Hindlimb muscle (tissue), 1 donor: ENCODE measurements at regions not wholly inside any gene's neighbourhood (a gene's known extent, or its start where the extent isn't known, plus 50 kb on each side); places are given as distances from the start of the nearest gene placed in this dataset.
"Not testable (repeated sequence)": the region's sequence is repeated elsewhere in the genome, so short reads cannot be mapped to it uniquely, and the experiment has no call there.

ENCODE experiments used
- DNase-seq: peaks from one replicate; pipeline ENCODE4 v3.0.0-alpha.2; 2013

GRCh38 chr9:88875400-88876120 is 115.7 kb upstream of the S1PR3 start:
- DNase-seq, result no peak

- no peak for DNase-seq
Observed at GRCh38 chr9:88880199-88880598, 111.1 kb upstream of the S1PR3 start.

GRCh38 chr9:88884291-88884690 is 107.0 kb upstream of the S1PR3 start:
- not testable (repeated sequence) for DNase-seq

DNA sequence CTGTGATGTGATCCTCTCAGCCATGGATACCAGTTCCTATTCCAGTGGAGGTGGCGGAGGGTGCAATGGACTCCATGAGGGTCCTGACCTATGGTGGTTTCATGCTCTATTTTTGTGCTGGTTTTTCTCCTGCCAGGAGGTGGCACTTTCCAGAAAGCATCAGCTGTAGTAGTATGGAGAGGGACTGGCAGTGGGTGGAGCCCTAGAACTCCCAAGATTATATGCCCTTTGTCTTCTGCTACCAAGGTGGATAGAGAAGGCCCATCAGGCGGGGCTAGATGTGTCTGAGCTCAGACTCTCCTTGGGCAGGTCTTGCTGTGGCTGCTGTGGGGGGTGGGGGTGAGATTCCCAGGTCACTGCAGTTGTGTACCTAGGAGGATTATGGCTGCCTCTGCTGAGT is 104.5 kb upstream of the S1PR3 start:
- DNase-seq, result not testable (repeated sequence)

GRCh38 chr9:88889386-88889785 is 101.9 kb upstream of the S1PR3 start:
- DNase-seq, result no peak

- DNase-seq, result no peak
Observed at GRCh38 chr9:88890546-88890945, 100.7 kb upstream of the S1PR3 start.

DNA sequence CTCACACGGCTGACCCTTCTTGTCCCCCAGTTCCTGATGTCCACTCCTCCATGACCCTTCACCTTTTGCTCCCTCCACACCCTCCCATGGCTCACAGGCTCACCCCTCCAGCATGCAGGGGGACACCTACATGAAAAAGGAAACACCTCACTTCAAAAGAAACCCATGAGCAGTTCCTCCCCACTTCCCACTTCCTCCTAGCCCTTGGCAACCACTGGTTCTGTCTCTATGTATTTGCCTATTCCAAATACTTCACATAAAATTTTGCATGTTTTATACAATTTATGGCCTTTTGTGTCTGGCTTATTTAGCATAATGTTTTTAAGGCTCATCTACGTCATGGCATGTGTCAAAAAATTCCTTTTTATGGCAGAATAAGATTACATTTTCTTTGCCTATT is 100.2 kb upstream of the S1PR3 start:
- DNase-seq, result no peak

- DNase-seq, result no peak
Observed at GRCh38 chr9:88892724-88893123, 98.5 kb upstream of the S1PR3 start.

DNA sequence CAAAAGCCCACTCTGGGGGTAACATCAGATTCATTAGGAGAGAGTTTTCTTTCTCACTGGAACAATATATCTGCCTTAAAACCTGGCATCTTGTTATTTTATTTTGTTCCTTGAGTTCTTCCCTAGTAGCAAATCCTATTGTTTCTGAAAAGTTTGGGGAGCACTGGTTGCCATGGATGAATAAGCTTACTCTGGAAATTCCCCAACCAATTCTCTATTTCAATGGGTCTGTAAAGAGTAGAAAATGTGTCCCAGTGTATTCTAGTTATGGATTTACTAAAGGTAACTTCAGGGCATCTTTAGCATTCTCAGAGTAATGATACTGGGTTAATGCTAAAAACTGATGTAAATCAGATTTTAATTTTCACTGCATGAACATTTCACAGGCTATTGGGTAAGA is 94.2 kb upstream of the S1PR3 start:
- no peak for DNase-seq

- no peak for DNase-seq
Observed at GRCh38 chr9:88898039-88898720, 93.1 kb upstream of the S1PR3 start.

DNA sequence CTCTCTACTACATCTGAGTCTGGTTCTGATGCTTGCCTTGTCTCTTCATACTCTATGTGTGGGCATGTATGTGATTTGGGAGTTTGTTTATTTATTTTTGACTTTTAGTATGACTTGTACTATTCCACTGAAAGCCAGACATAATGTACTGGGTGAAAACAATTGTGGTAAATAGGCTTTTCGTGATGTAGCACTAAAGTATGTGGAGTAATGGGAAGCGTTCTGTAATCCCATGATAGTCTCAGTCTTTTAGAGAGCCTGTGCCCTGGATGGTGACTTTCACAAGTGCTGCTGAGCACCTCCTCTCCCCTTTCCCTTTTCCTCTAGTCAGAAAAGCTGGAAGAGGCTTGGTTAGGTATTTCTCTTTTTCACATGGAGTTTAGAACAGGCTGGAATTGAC is 85.8 kb upstream of the S1PR3 start:
- DNase-seq, result no peak

DNA sequence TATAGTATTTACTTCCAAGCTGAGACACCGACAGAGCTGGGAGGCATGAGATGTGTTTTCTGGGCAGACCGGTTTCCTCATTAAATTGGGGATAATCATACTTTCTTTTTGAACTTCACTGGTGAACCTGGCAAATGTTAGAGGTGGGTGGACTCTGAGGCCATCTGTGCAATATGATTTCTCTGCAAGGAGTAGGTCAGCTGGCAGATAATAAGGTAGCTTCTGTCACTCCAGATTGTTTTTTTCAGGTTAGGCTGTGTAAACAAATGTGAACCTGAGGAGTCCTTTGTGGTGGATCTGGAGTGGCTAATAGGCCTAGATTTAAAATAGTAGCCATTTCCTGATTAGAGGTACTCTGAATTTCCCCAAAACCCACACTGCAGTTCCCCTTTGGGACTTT is 75.4 kb upstream of the S1PR3 start:
- DNase-seq, result no peak

GRCh38 chr9:88916894-88917293 is 74.4 kb upstream of the S1PR3 start:
- no peak for DNase-seq

- DNase-seq, result no peak
Observed at GRCh38 chr9:88917375-88917774, 73.9 kb upstream of the S1PR3 start.

- not testable (repeated sequence) for DNase-seq
Observed at GRCh38 chr9:88918537-88918936, 72.7 kb upstream of the S1PR3 start.

GRCh38 chr9:88920645-88921044 is 70.6 kb upstream of the S1PR3 start:
- no peak for DNase-seq

DNA sequence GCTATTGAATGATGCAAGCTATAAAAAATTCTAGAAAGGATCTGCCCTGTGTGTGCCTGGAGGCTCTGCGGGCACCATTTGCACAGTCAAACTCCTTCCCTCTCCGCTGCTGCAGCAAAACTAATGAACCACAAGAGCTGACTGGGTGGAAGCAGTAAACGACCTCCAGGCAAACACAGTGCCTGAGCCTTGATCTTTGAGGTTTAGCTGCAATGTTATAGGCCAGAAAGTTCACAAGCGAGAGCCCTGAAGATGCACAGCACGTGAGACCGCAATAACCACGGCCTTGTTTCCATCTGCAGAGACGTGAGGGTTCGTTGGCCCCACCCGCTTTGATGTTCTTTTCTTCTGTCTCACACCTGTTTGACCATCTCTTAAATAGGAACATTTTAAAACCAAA is 69.2 kb upstream of the S1PR3 start:
- DNase-seq, result no peak

DNA sequence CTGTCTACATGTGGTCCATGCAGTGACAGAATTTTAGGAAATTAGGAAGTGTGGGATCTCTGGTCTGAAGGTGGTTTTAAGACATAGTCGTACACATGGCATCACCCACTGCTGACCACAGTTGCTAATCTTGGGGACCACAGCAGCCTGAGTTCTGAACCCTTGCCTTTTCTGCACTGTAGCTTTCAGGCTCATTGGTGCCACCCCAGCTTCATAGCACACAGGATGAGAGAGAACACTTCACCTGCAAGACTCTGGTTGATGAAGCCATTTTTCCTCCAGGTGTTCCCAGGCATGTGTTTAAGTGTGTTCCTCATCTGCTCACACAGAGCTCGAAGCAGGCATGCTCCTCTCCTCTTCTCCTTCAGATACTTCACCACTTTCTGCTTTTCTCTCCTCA is 68.2 kb upstream of the S1PR3 start:
- no peak for DNase-seq

- no peak for DNase-seq
Observed at GRCh38 chr9:88923653-88924288, 67.5 kb upstream of the S1PR3 start.

- no peak for DNase-seq
Observed at GRCh38 chr9:88925481-88925880, 65.8 kb upstream of the S1PR3 start.

GRCh38 chr9:88926781-88927505 is 64.3 kb upstream of the S1PR3 start:
- DNase-seq, result no peak

GRCh38 chr9:88927510-88927909 is 63.8 kb upstream of the S1PR3 start:
- DNase-seq, result no peak

DNA sequence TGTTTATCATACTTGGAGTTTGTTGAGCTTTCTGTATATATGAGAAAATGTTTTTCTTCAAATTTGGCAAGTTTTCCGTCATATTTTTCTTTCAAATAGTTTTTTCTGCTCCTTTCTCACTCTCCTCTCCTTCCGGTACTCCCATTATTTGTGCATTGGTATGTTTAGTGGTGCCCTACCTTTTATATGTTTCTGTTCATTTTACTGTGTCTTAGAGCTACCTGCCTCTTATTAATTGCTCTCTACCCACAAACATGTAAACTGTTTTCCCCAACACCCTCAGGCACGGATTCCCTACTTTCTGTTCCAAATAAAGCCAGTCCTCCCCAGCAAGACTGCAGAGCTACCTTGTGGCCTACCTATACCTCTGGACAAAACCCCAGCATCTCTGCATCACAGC is 60.6 kb upstream of the S1PR3 start:
- no peak for DNase-seq
